ENCODE measurements at regions not wholly inside any gene's neighbourhood (a gene's known extent, or its start where the extent isn't known, plus 50 kb on each side); places are given as distances from the start of the nearest gene placed in this dataset.

- no peak for TF ChIP-seq CTCF (IDR thresholded peaks at IDR 0.05)
- DNase-seq (ENCODE audit: extremely low spot score, unreplicated experiment), result no peak
- no peaks in the 10 kb centered on the region for H3K27me3 Mint-ChIP-seq (ENCODE audit: unreplicated experiment)
- peaks cover 8% of the 10 kb centered on the region for H3K9me3 Mint-ChIP-seq (ENCODE audit: unreplicated experiment)
- no peak overlapping the region for H3K27ac Mint-ChIP-seq (ENCODE audit: unreplicated experiment)
- H3K4me3 Mint-ChIP-seq (ENCODE audit: unreplicated experiment), result no peak overlapping the region
- peaks cover 6% of the 10 kb centered on the region for H3K4me1 Mint-ChIP-seq (ENCODE audit: unreplicated experiment)
- H3K36me3 Mint-ChIP-seq (ENCODE audit: unreplicated experiment), result no peaks in the 10 kb centered on the region
Measured at GRCh38 chr4:27835851-27836250, 975.2 kb downstream of the STIM2 start.

- no peak for DNase-seq (ENCODE audit: extremely low spot score, unreplicated experiment)
- no peaks in the 10 kb centered on the region for H3K36me3 Mint-ChIP-seq (ENCODE audit: unreplicated experiment)
- peak overlapping the region; percentile 0 for H3K27ac Mint-ChIP-seq (ENCODE audit: unreplicated experiment)
- H3K27me3 Mint-ChIP-seq (ENCODE audit: unreplicated experiment), result no peaks in the 10 kb centered on the region
- TF ChIP-seq CTCF (IDR thresholded peaks at IDR 0.05), result no peak
- H3K9me3 Mint-ChIP-seq (ENCODE audit: unreplicated experiment), result peaks cover 8% of the 10 kb centered on the region
- no peak overlapping the region for H3K4me3 Mint-ChIP-seq (ENCODE audit: unreplicated experiment)
- peaks cover 6% of the 10 kb centered on the region for H3K4me1 Mint-ChIP-seq (ENCODE audit: unreplicated experiment)
Measured at GRCh38 chr4:27836523-27836922, 975.9 kb downstream of the STIM2 start.

GRCh38 chr4:27843776-27844175, 983.1 kb downstream of the STIM2 start:
- TF ChIP-seq CTCF (IDR thresholded peaks at IDR 0.05), result no peak
- Mint-ChIP-seq H3K4me3 (ENCODE audit: unreplicated experiment) (no peak overlapping the region), H3K36me3 (ENCODE audit: unreplicated experiment) (no peaks in the 10 kb centered on the region), H3K27ac (ENCODE audit: unreplicated experiment) (no peak overlapping the region), H3K27me3 (ENCODE audit: unreplicated experiment) (no peaks in the 10 kb centered on the region), H3K4me1 (ENCODE audit: unreplicated experiment) (peaks cover 6% of the 10 kb centered on the region), H3K9me3 (ENCODE audit: unreplicated experiment) (no peaks in the 10 kb centered on the region)
- DNase-seq (ENCODE audit: extremely low spot score, unreplicated experiment), result no peak

GRCh38 chr4:27844376-27844775, 983.7 kb downstream of the STIM2 start:
- H3K4me1 Mint-ChIP-seq (ENCODE audit: unreplicated experiment), result peaks cover 6% of the 10 kb centered on the region
- no peak overlapping the region for H3K4me3 Mint-ChIP-seq (ENCODE audit: unreplicated experiment)
- no peak for DNase-seq (ENCODE audit: extremely low spot score, unreplicated experiment)
- H3K36me3 Mint-ChIP-seq (ENCODE audit: unreplicated experiment), result no peaks in the 10 kb centered on the region
- no peaks in the 10 kb centered on the region for H3K9me3 Mint-ChIP-seq (ENCODE audit: unreplicated experiment)
- TF ChIP-seq CTCF (IDR thresholded peaks at IDR 0.05), result no peak
- H3K27me3 Mint-ChIP-seq (ENCODE audit: unreplicated experiment), result no peaks in the 10 kb centered on the region
- no peak overlapping the region for H3K27ac Mint-ChIP-seq (ENCODE audit: unreplicated experiment)

- no peak overlapping the region for H3K27ac Mint-ChIP-seq (ENCODE audit: unreplicated experiment)
- H3K36me3 Mint-ChIP-seq (ENCODE audit: unreplicated experiment), result no peaks in the 10 kb centered on the region
- no peaks in the 10 kb centered on the region for H3K27me3 Mint-ChIP-seq (ENCODE audit: unreplicated experiment)
- no peak for TF ChIP-seq CTCF (IDR thresholded peaks at IDR 0.05)
- no peak for DNase-seq (ENCODE audit: extremely low spot score, unreplicated experiment)
- H3K4me1 Mint-ChIP-seq (ENCODE audit: unreplicated experiment), result peaks cover 6% of the 10 kb centered on the region
- no peak overlapping the region for H3K4me3 Mint-ChIP-seq (ENCODE audit: unreplicated experiment)
- H3K9me3 Mint-ChIP-seq (ENCODE audit: unreplicated experiment), result no peaks in the 10 kb centered on the region
Measured at GRCh38 chr4:27846951-27847350, 986.3 kb downstream of the STIM2 start.

All from osteocyte (in vitro differentiated cells).